SH-SY5Y (cell line): ENCODE measurements at regions not wholly inside any gene's neighbourhood (a gene's known extent, or its start where the extent isn't known, plus 50 kb on each side); places are given as distances from the start of the nearest gene placed in this dataset.

Source experiments
- GATA2 ChIP-seq: IDR thresholded peaks from 2 replicates; pipeline ENCODE4 v1.6.1; 2011; ENCODE audit warnings: mild to moderate bottlenecking, low read depth, low read length
- GATA3 ChIP-seq: IDR thresholded peaks from 2 replicates; pipeline ENCODE4 v1.6.1; 2011; ENCODE audit warnings: low read depth, mild to moderate bottlenecking, low read length, moderate library complexity

DNA sequence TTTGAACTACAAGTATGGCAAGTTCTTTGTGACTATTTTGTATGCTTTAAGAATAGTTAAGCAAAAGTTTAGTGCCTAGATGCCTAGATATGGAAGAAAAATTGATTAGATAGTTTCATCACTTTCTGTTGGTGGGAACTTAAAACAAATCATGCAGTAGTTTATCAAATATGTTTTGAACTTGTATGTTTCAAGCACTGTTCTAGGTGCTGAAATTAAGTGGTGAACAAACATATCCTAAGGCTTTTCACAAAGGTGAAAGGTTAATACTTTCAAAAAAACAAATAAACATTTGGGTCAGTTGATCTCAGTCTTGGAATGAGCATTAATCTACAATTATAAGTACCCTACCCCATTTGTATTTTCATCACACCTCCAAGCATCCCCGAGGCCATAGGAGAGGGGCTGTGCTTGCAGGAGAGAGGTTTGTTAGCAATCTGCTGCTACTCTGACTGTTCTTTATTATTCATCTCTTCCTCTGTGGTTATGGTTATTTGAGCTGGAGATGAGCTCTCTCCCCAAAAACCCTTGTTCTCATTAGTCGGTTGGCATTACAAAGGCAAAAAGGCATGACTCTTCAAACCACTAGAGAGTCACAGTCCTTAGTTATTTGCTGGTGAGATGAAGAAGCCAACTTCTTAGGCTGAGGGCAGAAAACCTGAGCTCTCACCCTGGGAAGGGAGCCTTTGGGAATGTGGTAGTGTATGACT, 103.9 kb upstream of the FHL2 start:
- TF ChIP-seq GATA2, result no peak
- TF ChIP-seq GATA3, result no peak
